ENCODE measurements at regions not wholly inside any gene's neighbourhood (a gene's known extent, or its start where the extent isn't known, plus 50 kb on each side); places are given as distances from the start of the nearest gene placed in this dataset.

DNA sequence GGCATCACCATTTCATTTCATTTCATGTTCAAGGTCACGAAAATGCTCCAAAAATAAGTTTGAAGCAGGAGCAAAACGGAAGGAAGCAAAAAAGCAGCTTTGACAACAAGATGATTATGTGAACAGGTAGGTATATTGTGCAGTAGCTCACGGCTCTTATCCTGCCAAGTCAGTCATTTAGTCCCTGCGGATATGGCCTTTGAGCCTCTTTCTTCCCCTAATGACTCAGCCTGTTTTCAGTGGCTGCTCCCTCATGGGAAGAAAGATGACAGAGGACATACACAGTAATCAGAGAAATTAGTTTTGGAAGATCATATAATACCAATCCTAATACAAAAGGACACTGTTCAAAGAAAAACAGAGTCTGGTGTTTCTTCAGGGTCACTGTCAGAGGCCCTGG lies 155.8 kb upstream of the GRAMD2B start:
- TF ChIP-seq EP300 (IDR thresholded peaks at IDR 0.05) (no peak), POLR2AphosphoS5 (IDR thresholded peaks at IDR 0.05) (no peak)
- TF ChIP-seq, protein P1, sequence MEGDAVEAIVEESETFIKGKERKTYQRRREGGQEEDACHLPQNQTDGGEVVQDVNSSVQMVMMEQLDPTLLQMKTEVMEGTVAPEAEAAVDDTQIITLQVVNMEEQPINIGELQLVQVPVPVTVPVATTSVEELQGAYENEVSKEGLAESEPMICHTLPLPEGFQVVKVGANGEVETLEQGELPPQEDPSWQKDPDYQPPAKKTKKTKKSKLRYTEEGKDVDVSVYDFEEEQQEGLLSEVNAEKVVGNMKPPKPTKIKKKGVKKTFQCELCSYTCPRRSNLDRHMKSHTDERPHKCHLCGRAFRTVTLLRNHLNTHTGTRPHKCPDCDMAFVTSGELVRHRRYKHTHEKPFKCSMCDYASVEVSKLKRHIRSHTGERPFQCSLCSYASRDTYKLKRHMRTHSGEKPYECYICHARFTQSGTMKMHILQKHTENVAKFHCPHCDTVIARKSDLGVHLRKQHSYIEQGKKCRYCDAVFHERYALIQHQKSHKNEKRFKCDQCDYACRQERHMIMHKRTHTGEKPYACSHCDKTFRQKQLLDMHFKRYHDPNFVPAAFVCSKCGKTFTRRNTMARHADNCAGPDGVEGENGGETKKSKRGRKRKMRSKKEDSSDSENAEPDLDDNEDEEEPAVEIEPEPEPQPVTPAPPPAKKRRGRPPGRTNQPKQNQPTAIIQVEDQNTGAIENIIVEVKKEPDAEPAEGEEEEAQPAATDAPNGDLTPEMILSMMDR (IDR thresholded peaks at IDR 0.05) = no peak

All from sigmoid colon (tissue), 4 donors.